ENCODE measurements at regions not wholly inside any gene's neighbourhood (a gene's known extent, or its start where the extent isn't known, plus 50 kb on each side); places are given as distances from the start of the nearest gene placed in this dataset.
"Not testable (repeated sequence)": the region's sequence is repeated elsewhere in the genome, so short reads cannot be mapped to it uniquely, and the experiment has no call there.

DNA sequence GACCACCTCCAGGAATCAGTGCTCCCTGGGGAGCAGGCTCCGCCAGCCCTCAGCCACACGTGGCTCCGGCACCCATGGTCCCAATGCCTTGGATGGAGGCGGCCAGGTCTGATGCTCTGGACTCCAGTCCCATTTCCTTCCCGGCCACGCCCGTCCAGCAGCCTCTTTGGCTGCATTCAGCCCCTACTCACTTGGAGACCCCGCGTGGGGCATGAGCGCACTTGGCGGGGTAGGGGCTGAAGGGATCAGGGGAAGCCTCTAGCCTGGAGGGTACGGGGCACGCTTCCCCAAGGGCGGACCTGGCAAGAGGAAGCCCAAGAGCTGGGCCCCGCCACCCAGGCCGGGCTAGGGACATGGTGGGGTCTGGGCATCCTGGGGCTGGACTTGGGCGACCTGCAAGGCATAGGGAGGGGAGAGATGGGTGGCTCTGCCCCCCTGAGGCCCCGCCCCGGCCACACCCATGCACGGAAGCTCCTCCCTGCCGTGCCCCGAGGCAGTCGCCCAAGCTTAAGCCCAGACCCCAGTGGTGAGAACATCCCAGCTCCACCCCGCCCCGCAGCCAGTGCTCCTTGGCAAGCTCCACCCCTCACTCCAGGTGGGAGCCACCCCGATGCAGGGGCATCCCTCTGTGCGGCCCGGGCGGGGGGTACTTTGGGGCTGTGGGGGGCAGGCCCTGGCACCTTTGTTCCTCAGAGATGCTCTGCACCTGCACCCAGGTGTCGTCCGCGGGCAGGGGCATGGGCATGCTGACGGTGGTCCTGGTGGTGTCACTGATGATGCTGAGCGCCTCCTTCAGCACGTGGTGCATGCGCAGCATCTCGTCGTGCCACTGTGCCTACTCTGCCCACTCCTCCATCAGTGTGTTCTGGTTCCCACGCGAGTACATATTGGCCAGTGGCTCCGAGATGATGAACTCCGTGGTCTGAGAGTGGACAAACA is 163.5 kb downstream of the GOLGA6L4 start:
- Mint-ChIP-seq H3K36me3 (ENCODE audit: low read depth) (no peaks in the 10 kb centered on the region), H3K4me1 (ENCODE audit: low read depth) (no peaks in the 10 kb centered on the region), H3K9me3 (no peaks in the 10 kb centered on the region), H3K4me3 (no peak overlapping the region), H3K27me3 (ENCODE audit: low read depth) (peaks cover under 1% of the 10 kb centered on the region), H3K27ac (no peak overlapping the region)
- intact Hi-C loops (cut with micrococcal nuclease): no loop called here
- CTCF ChIA-PET: no interaction called here
- DNase-seq: no peak

GRCh38 chr15:84400017-84400740 is 164.6 kb downstream of the GOLGA6L4 start:
- Mint-ChIP-seq H3K27ac (no peak overlapping the region), H3K9me3 (no peaks in the 10 kb centered on the region), H3K27me3 (ENCODE audit: low read depth) (no peaks in the 10 kb centered on the region), H3K4me3 (no peak overlapping the region), H3K4me1 (ENCODE audit: low read depth) (no peaks in the 10 kb centered on the region), H3K36me3 (ENCODE audit: low read depth) (no peaks in the 10 kb centered on the region)
- no peak for DNase-seq
- intact Hi-C loops (cut with micrococcal nuclease): no loop called here
- CTCF ChIA-PET: no interaction called here

DNA sequence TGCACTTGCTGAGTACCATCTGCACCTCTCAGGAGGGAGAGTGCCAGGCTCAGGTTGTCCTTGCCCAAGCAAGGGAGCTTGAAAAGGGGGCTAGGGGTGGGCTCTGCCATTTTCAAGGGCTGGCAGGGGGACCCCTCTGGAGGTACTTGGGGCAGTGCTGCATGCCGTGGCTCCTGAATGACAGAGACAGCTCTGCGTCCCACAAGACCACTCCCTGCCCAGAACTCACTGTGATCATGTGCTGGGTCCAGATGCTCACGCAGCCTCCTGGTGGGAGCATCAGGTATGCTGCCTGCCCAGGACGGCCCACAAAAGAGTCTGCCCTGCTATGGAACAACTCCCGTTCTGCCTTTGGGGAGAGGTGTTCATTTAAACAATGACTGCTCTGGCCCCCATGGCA is 165.2 kb downstream of the GOLGA6L4 start:
- CTCF ChIA-PET: no interaction called here
- H3K4me1 Mint-ChIP-seq (ENCODE audit: low read depth): no peaks in the 10 kb centered on the region

DNA sequence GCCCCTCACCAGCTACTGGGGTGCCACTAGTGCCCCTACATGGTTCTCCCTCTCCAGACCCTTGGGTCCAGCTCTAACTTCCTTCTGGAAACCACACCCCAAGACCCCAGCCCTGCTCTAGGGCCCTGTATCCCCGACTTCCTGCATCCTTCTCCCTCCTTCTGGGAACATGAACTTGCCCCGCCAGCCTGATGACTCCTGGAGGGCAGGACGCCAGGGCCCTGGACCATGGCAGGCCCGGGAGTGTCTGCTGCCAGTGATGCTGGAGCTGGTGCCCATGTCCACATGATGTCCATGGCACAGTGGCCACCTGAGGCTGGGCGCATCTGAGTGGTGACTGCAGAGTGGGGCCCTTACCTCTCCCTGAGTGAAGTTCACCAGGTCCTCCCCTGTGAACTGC is 165.9 kb downstream of the GOLGA6L4 start:
- H3K27ac Mint-ChIP-seq; CTCF ChIA-PET; intact Hi-C loops (cut with micrococcal nuclease); H3K36me3 Mint-ChIP-seq (ENCODE audit: low read depth); H3K4me3 Mint-ChIP-seq; H3K27me3 Mint-ChIP-seq (ENCODE audit: low read depth); DNase-seq; H3K9me3 Mint-ChIP-seq; H3K4me1 Mint-ChIP-seq (ENCODE audit: low read depth): not testable (repeated sequence)

More for the DNA sequence above, 165.2 kb downstream of the GOLGA6L4 start:
- Mint-ChIP-seq H3K27me3 (ENCODE audit: low read depth) (no peaks in the 10 kb centered on the region), H3K9me3 (no peaks in the 10 kb centered on the region), H3K27ac (no peak overlapping the region), H3K4me3 (no peak overlapping the region), H3K36me3 (ENCODE audit: low read depth) (no peaks in the 10 kb centered on the region)
- intact Hi-C loops (cut with micrococcal nuclease): no loop called here
- DNase-seq: no peak

- H3K27me3 Mint-ChIP-seq (ENCODE audit: low read depth); H3K4me3 Mint-ChIP-seq; DNase-seq; H3K4me1 Mint-ChIP-seq (ENCODE audit: low read depth); intact Hi-C loops (cut with micrococcal nuclease); H3K9me3 Mint-ChIP-seq; H3K27ac Mint-ChIP-seq; CTCF ChIA-PET; H3K36me3 Mint-ChIP-seq (ENCODE audit: low read depth): not testable (repeated sequence)
Measured at GRCh38 chr15:84401891-84402840, 166.6 kb downstream of the GOLGA6L4 start.

DNA sequence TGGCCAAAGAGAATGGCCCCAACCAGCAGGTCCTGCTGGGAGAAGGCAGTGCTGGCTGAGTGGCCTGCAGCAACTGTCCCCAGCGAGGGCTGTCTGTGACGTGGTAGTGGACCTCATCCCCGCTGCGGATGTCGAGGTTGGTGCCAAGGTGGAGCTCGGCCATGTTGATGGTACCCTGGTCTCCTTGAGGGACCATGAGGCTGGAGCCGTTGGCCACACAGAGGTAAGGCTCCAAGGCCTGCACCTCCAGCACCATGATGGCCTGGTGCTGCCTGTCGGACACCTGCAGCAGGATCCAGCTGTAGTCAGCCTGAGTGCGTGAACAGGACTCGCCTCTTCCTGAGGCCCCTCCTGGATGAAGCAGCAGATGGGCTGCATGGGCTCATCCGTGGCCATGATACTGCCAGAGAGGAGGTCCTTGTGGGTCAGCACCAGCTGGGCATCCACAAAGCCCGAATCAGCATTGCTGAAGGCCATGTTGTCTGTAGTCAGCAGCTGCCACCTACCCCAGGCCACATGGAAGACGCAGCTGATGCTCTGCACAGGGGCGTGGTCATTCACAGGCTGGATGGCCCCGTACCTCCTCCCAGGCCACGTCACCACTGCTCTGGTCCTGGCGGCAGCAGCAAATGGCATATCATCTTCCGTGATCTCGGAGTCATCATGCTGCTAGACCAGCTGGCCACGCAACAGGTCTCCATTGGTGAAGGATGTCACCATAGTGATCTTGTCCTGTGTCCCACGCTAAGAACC is 167.5 kb downstream of the GOLGA6L4 start:
- no peak overlapping the region for H3K4me3 Mint-ChIP-seq

DNA sequence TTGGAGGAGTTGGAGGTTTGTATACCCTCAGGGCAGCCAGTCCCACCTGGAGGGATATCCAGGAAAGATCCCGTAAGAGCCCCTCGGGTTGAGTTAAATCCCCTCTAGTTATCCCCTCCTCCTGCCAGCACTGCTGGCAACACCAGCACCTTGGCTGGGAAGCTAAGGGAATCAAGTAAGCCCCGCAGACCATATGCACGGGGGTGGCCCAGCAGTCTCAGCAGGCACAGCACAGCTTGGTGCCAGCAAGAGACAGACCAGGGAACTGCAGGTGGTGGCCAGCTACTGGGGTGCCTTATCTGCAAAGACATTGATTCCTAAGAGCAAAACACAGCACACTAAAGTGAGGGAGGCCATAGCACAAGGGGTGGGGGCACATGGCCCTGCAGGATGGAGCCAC is 173.8 kb downstream of the GOLGA6L4 start:
- CTCF ChIA-PET; intact Hi-C loops (cut with micrococcal nuclease): not testable (repeated sequence)

More for the DNA sequence above, 167.5 kb downstream of the GOLGA6L4 start:
- intact Hi-C loops (cut with micrococcal nuclease): no loop called here
- Mint-ChIP-seq H3K4me1 (ENCODE audit: low read depth) (no peaks in the 10 kb centered on the region), H3K9me3 (no peaks in the 10 kb centered on the region), H3K27me3 (ENCODE audit: low read depth) (no peaks in the 10 kb centered on the region), H3K27ac (no peak overlapping the region), H3K36me3 (ENCODE audit: low read depth) (no peaks in the 10 kb centered on the region)
- no peak for DNase-seq
- CTCF ChIA-PET: no interaction called here

DNA sequence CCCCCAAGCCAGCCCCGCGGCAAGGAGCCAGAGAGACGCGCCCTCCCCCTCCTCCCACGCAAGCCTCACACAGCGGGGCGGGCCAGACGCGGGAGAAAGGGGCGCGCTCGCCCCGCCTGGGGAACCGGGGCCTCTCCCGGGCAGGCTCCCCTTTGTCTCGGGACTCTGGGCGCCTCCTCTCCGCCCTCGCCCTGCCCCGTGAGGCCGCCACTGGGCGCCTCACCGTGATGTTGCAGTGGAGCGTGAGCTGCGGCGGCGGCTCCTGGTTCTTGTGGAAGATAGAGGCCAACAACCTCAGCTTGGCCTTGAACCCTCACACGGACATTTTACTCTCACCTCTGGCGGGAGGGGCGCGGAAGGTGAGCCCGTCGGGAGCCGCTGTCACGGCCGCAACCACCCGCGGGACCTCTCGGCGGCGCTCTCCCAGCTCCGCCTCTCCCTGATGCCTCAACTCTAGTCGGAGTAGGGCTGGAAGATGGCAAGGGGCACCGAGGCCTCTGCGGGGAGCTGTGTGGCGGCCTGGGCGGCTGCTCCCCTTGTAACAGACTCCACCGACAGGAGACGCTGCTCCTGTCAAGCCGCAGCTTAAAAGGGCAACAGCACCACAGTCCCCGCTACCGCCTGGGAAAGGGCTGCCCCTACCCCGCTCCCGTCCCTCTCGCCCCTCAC is 179.2 kb upstream of the ZSCAN2 start:
- H3K9me3 Mint-ChIP-seq; CTCF ChIA-PET; DNase-seq; H3K27ac Mint-ChIP-seq; intact Hi-C loops (cut with micrococcal nuclease); H3K36me3 Mint-ChIP-seq (ENCODE audit: low read depth); H3K4me3 Mint-ChIP-seq; H3K27me3 Mint-ChIP-seq (ENCODE audit: low read depth); H3K4me1 Mint-ChIP-seq (ENCODE audit: low read depth): not testable (repeated sequence)

More for the DNA sequence above, 173.8 kb downstream of the GOLGA6L4 start:
- not testable (repeated sequence) for H3K4me3 Mint-ChIP-seq; H3K27me3 Mint-ChIP-seq (ENCODE audit: low read depth); H3K27ac Mint-ChIP-seq; DNase-seq; H3K9me3 Mint-ChIP-seq; H3K4me1 Mint-ChIP-seq (ENCODE audit: low read depth); H3K36me3 Mint-ChIP-seq (ENCODE audit: low read depth)

DNA sequence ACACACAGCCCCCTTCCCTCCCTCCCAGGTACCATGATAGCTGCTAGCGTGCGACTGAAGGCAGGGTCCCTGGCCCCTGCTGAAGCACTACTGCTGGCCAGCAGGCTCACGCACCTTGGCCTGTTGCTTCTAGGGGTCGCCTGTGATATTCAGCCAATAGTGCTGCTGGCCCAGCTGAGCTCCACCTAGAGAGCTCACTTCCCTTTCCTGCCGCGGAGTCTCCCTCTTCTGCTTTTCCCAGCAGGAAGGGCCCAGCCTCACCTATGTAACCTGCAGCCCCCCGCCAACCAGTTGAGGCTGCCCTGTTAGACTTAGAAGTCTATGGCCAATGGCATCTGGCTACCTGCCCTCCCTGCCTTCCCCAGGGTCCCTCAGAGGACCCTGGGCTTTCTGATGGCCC is 175.5 kb upstream of the ZSCAN2 start:
- H3K9me3 Mint-ChIP-seq; H3K4me3 Mint-ChIP-seq; DNase-seq; H3K27me3 Mint-ChIP-seq (ENCODE audit: low read depth); CTCF ChIA-PET; intact Hi-C loops (cut with micrococcal nuclease); H3K36me3 Mint-ChIP-seq (ENCODE audit: low read depth); H3K4me1 Mint-ChIP-seq (ENCODE audit: low read depth); H3K27ac Mint-ChIP-seq: not testable (repeated sequence)

DNA sequence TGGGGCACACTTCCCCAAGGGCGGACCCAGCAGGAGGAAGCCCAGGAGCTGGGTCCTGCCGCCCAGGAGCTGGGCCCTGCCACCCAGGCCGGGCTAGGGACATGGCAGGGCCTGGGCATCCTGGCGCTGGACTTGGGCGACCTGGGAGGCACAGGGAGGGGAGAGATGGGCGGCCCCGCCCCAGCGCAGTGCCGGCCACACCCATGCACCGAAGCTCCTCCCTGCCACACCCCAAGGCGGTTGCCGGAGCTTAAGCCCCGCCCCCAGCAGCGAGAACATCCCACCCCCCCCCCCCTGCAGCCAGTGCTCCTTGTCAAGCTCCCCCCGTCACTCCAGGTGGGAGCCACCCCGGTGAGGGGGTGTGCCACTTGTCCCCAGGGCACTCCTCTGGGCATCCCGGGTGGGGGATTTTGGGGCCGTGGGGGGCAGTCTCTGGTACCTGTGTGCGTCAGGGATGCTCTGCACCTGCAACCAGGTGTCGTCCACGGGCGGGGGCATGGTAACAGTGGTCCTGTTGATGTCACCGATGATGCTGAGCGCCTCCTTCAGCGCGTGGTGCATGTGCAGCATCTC is 127.4 kb upstream of the ZSCAN2 start:
- H3K4me1 Mint-ChIP-seq (ENCODE audit: low read depth); H3K9me3 Mint-ChIP-seq; H3K4me3 Mint-ChIP-seq; H3K27ac Mint-ChIP-seq; H3K36me3 Mint-ChIP-seq (ENCODE audit: low read depth); intact Hi-C loops (cut with micrococcal nuclease); DNase-seq; H3K27me3 Mint-ChIP-seq (ENCODE audit: low read depth); CTCF ChIA-PET: not testable (repeated sequence)

DNA sequence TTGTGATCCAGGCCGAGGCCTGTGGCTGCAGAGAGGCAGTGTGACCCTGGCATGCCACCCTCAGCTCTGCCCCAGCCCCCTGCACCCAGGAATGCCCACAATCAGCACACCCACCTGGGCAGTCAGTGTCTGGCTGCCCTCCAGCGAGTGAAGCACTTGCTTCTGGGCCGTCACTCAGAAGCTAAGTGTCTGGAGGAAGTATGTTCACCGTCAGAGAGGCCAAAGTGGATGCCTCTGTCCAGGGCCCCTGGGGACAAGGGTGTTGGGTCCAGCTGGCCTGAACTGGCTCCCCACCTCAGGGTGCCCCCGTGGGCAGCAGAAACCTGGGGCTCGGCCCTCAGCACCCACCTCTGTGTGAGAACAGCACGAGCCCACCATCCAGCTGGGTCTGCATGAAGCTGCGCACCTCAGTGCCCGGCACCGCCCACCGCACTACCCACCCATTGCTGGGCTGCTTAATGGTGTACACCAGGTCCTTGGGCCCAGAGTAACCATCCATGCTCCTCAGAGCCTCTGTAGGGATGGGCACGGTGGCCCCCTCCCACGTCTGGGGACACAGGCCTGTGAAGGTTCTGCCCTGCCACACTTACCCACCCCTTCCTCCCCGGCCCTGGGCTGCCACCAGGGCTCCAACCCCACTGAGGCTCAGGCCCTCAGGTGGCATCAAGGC is 124.3 kb upstream of the ZSCAN2 start:
- H3K4me3 Mint-ChIP-seq; H3K27me3 Mint-ChIP-seq (ENCODE audit: low read depth); H3K36me3 Mint-ChIP-seq (ENCODE audit: low read depth); CTCF ChIA-PET; H3K27ac Mint-ChIP-seq; intact Hi-C loops (cut with micrococcal nuclease); DNase-seq; H3K9me3 Mint-ChIP-seq; H3K4me1 Mint-ChIP-seq (ENCODE audit: low read depth): not testable (repeated sequence)
